ENCODE measurements at regions not wholly inside any gene's neighbourhood (a gene's known extent, or its start where the extent isn't known, plus 50 kb on each side); places are given as distances from the start of the nearest gene placed in this dataset.
"Not testable (repeated sequence)": the region's sequence is repeated elsewhere in the genome, so short reads cannot be mapped to it uniquely, and the experiment has no call there.

GRCh38 chr2:76697439-76697838, 824.7 kb downstream of the LRRTM4 start:
- in situ Hi-C loops (cut with HindIII; ENCODE audit: low pct_unique_long_range_greater_than_20kb, low sequenced_read_pairs); DNase-seq (ENCODE audit: low read depth in 1 of 2, low spot score in 1 of 2): not testable (repeated sequence)

GRCh38 chr2:76692908-76693307, 829.3 kb downstream of the LRRTM4 start:
- DNase-seq (ENCODE audit: low read depth in 1 of 2, low spot score in 1 of 2) = no peak
- TF ChIP-seq JUND (IDR thresholded peaks at IDR 0.05; ENCODE audit: low read depth) = no peak
- in situ Hi-C loops (cut with HindIII; ENCODE audit: low pct_unique_long_range_greater_than_20kb, low sequenced_read_pairs) = no loop called here

GRCh38 chr2:76688732-76689131, 833.4 kb downstream of the LRRTM4 start:
- in situ Hi-C loops (cut with HindIII; ENCODE audit: low pct_unique_long_range_greater_than_20kb, low sequenced_read_pairs) = no loop called here
- no peak for TF ChIP-seq JUND (IDR thresholded peaks at IDR 0.05; ENCODE audit: low read depth)
- no peak for DNase-seq (ENCODE audit: low read depth in 1 of 2, low spot score in 1 of 2)

GRCh38 chr2:76687923-76688322, 834.3 kb downstream of the LRRTM4 start:
- in situ Hi-C loops (cut with HindIII; ENCODE audit: low pct_unique_long_range_greater_than_20kb, low sequenced_read_pairs) = no loop called here
- DNase-seq (ENCODE audit: low read depth in 1 of 2, low spot score in 1 of 2) = no peak
- no peak for TF ChIP-seq JUND (IDR thresholded peaks at IDR 0.05; ENCODE audit: low read depth)

- in situ Hi-C loops (cut with HindIII; ENCODE audit: low pct_unique_long_range_greater_than_20kb, low sequenced_read_pairs) = no loop called here
- DNase-seq (ENCODE audit: low read depth in 1 of 2, low spot score in 1 of 2) = no peak
- TF ChIP-seq JUND (IDR thresholded peaks at IDR 0.05; ENCODE audit: low read depth) = no peak
Measured at GRCh38 chr2:76684756-76685155, 837.4 kb downstream of the LRRTM4 start.

- in situ Hi-C loops (cut with HindIII; ENCODE audit: low pct_unique_long_range_greater_than_20kb, low sequenced_read_pairs) = no loop called here
- no peak for TF ChIP-seq JUND (IDR thresholded peaks at IDR 0.05; ENCODE audit: low read depth)
- DNase-seq (ENCODE audit: low read depth in 1 of 2, low spot score in 1 of 2) = no peak
Measured at GRCh38 chr2:76679025-76679396, 843.2 kb downstream of the LRRTM4 start.

GRCh38 chr2:76678383-76679024, 843.7 kb downstream of the LRRTM4 start:
- in situ Hi-C loops (cut with HindIII; ENCODE audit: low pct_unique_long_range_greater_than_20kb, low sequenced_read_pairs) = no loop called here
- DNase-seq (ENCODE audit: low read depth in 1 of 2, low spot score in 1 of 2) = no peak
- no peak for TF ChIP-seq JUND (IDR thresholded peaks at IDR 0.05; ENCODE audit: low read depth)

GRCh38 chr2:76675212-76675611, 847.0 kb downstream of the LRRTM4 start:
- in situ Hi-C loops (cut with HindIII; ENCODE audit: low pct_unique_long_range_greater_than_20kb, low sequenced_read_pairs) = no loop called here
- DNase-seq (ENCODE audit: low read depth in 1 of 2, low spot score in 1 of 2) = no peak
- TF ChIP-seq JUND (IDR thresholded peaks at IDR 0.05; ENCODE audit: low read depth) = no peak

GRCh38 chr2:76672798-76673197, 849.4 kb downstream of the LRRTM4 start:
- in situ Hi-C loops (cut with HindIII; ENCODE audit: low pct_unique_long_range_greater_than_20kb, low sequenced_read_pairs) = no loop called here
- TF ChIP-seq JUND (IDR thresholded peaks at IDR 0.05; ENCODE audit: low read depth) = no peak
- DNase-seq (ENCODE audit: low read depth in 1 of 2, low spot score in 1 of 2) = no peak

- no peak for DNase-seq (ENCODE audit: low read depth in 1 of 2, low spot score in 1 of 2)
- in situ Hi-C loops (cut with HindIII; ENCODE audit: low pct_unique_long_range_greater_than_20kb, low sequenced_read_pairs) = no loop called here
- TF ChIP-seq JUND (IDR thresholded peaks at IDR 0.05; ENCODE audit: low read depth) = no peak
Measured at GRCh38 chr2:76669966-76670465, 852.2 kb downstream of the LRRTM4 start.

- no peak for TF ChIP-seq JUND (IDR thresholded peaks at IDR 0.05; ENCODE audit: low read depth)
- in situ Hi-C loops (cut with HindIII; ENCODE audit: low pct_unique_long_range_greater_than_20kb, low sequenced_read_pairs) = no loop called here
- no peak for DNase-seq (ENCODE audit: low read depth in 1 of 2, low spot score in 1 of 2)
Measured at GRCh38 chr2:76668279-76668678, 853.9 kb downstream of the LRRTM4 start.

GRCh38 chr2:76667821-76668271, 854.3 kb downstream of the LRRTM4 start:
- TF ChIP-seq JUND (IDR thresholded peaks at IDR 0.05; ENCODE audit: low read depth) = no peak
- no peak for DNase-seq (ENCODE audit: low read depth in 1 of 2, low spot score in 1 of 2)

GRCh38 chr2:76642129-76642528, 880.0 kb downstream of the LRRTM4 start:
- no peak for TF ChIP-seq JUND (IDR thresholded peaks at IDR 0.05; ENCODE audit: low read depth)
- in situ Hi-C loops (cut with HindIII; ENCODE audit: low pct_unique_long_range_greater_than_20kb, low sequenced_read_pairs) = no loop called here
- DNase-seq (ENCODE audit: low read depth in 1 of 2, low spot score in 1 of 2) = no peak

More at GRCh38 chr2:76667821-76668271, 854.3 kb downstream of the LRRTM4 start:
- in situ Hi-C loops (cut with HindIII; ENCODE audit: low pct_unique_long_range_greater_than_20kb, low sequenced_read_pairs) = no loop called here

- DNase-seq (ENCODE audit: low read depth in 1 of 2, low spot score in 1 of 2) = no peak
- in situ Hi-C loops (cut with HindIII; ENCODE audit: low pct_unique_long_range_greater_than_20kb, low sequenced_read_pairs) = no loop called here
- no peak for TF ChIP-seq JUND (IDR thresholded peaks at IDR 0.05; ENCODE audit: low read depth)
Measured at GRCh38 chr2:76641506-76641905, 880.7 kb downstream of the LRRTM4 start.

Data from T47D (cell line).